Sigmoid colon (tissue), 4 donors: ENCODE measurements at regions not wholly inside any gene's neighbourhood (a gene's known extent, or its start where the extent isn't known, plus 50 kb on each side); places are given as distances from the start of the nearest gene placed in this dataset.

Source experiments
- CTCF ChIP-seq, 4 experiments: fragments of 450-650 bp in 3 of 4; fragments of 200-600 bp in 1 of 4; IDR thresholded peaks; one replicate each; pipeline ENCODE4 v1.5.1; 2016 to 2019; ENCODE audit warnings: antibody characterized with exemption in 4 of 4, mild to moderate bottlenecking in 3 of 4, moderate library complexity in 2 of 4
- POLR2A ChIP-seq, 2 donors: fragments of 450-650 bp; IDR thresholded peaks; one replicate each; pipeline ENCODE4 v1.6.1; 2016; ENCODE audit warnings: antibody characterized with exemption in 2 of 2, mild to moderate bottlenecking in 2 of 2, moderate library complexity in 2 of 2
- POLR2AphosphoS5 ChIP-seq, 4 donors: sonication (generic); formaldehyde crosslinking; IDR thresholded peaks; one replicate each; pipeline ENCODE4 v1.6.1; 2017; ENCODE audit warnings: antibody characterized with exemption in 4 of 4

- no peak for TF ChIP-seq CTCF (IDR thresholded peaks at IDR 0.05)
- TF ChIP-seq POLR2A (IDR thresholded peaks at IDR 0.05) = no peak
- TF ChIP-seq POLR2AphosphoS5 (IDR thresholded peaks at IDR 0.05) = no peak
These were observed 67.9 kb upstream of the PRICKLE2 start for GRCh38 chr3:64293121-64293520.
